Nephron progenitor cell (in vitro differentiated cells): ENCODE measurements at regions not wholly inside any gene's neighbourhood (a gene's known extent, or its start where the extent isn't known, plus 50 kb on each side); places are given as distances from the start of the nearest gene placed in this dataset.

ENCODE experiments used
- DNase-seq: peaks from one replicate; pipeline ENCODE4 v3.0.0; 2021
- H3K27ac Mint-ChIP-seq: 2 replicates; pipeline ENCODE4 v1.8.0; 2021; ENCODE audit warnings: mild to moderate bottlenecking, moderate library complexity, mixed read lengths
- H3K27me3 Mint-ChIP-seq: 2 replicates; pipeline ENCODE4 v1.8.0; 2021; ENCODE audit warnings: mild to moderate bottlenecking, low read depth, mixed read lengths; ENCODE audit not compliant: poor library complexity
- H3K36me3 Mint-ChIP-seq: 2 replicates; pipeline ENCODE4 v1.8.0; 2021; ENCODE audit warnings: low read depth, mixed read lengths
- H3K4me1 Mint-ChIP-seq: 2 replicates; pipeline ENCODE4 v1.8.0; 2021; ENCODE audit warnings: mixed read lengths
- H3K4me3 Mint-ChIP-seq: 2 replicates; pipeline ENCODE4 v1.8.0; 2021; ENCODE audit warnings: mild to moderate bottlenecking, moderate library complexity, mixed read lengths
- H3K9me3 Mint-ChIP-seq: 2 replicates; pipeline ENCODE4 v1.8.0; 2021; ENCODE audit warnings: mild to moderate bottlenecking, moderate library complexity, mixed read lengths
- CTCF ChIP-seq: fragments of 200-600 bp; sonication (generic); IDR thresholded peaks from 2 replicates; pipeline ENCODE4 v1.5.0; 2021; ENCODE audit warnings: antibody characterized with exemption

- TF ChIP-seq CTCF: no peak
- no peaks in the 10 kb centered on the region for H3K4me1 Mint-ChIP-seq
- no peak overlapping the region for H3K4me3 Mint-ChIP-seq
- H3K27ac Mint-ChIP-seq: no peak overlapping the region
- no peaks in the 10 kb centered on the region for H3K36me3 Mint-ChIP-seq
- DNase-seq: no peak
- H3K9me3 Mint-ChIP-seq: no peaks in the 10 kb centered on the region
- peaks cover 2% of the 10 kb centered on the region for H3K27me3 Mint-ChIP-seq
These were observed 312.1 kb upstream of the ROBO1 start for GRCh38 chr3:80079886-80080285.

GRCh38 chr3:80068459-80068858 is 300.7 kb upstream of the ROBO1 start:
- H3K4me3 Mint-ChIP-seq: no peak overlapping the region
- no peak for TF ChIP-seq CTCF
- H3K36me3 Mint-ChIP-seq: no peaks in the 10 kb centered on the region
- no peaks in the 10 kb centered on the region for H3K27me3 Mint-ChIP-seq
- no peaks in the 10 kb centered on the region for H3K4me1 Mint-ChIP-seq
- H3K9me3 Mint-ChIP-seq: no peaks in the 10 kb centered on the region
- no peak overlapping the region for H3K27ac Mint-ChIP-seq
- no peak for DNase-seq

- Mint-ChIP-seq H3K27me3 (no peaks in the 10 kb centered on the region), H3K27ac (no peak overlapping the region), H3K4me1 (no peaks in the 10 kb centered on the region), H3K36me3 (no peaks in the 10 kb centered on the region), H3K9me3 (no peaks in the 10 kb centered on the region), H3K4me3 (no peak overlapping the region)
- TF ChIP-seq CTCF: no peak
- no peak for DNase-seq
These were observed 295.7 kb upstream of the ROBO1 start for GRCh38 chr3:80063535-80063934.

GRCh38 chr3:80060664-80061063 is 292.9 kb upstream of the ROBO1 start:
- Mint-ChIP-seq H3K27ac (no peak overlapping the region), H3K27me3 (no peaks in the 10 kb centered on the region), H3K9me3 (no peaks in the 10 kb centered on the region), H3K36me3 (no peaks in the 10 kb centered on the region), H3K4me1 (no peaks in the 10 kb centered on the region), H3K4me3 (no peak overlapping the region)
- TF ChIP-seq CTCF: no peak
- no peak for DNase-seq

- H3K36me3 Mint-ChIP-seq: no peaks in the 10 kb centered on the region
- no peak for DNase-seq
- H3K4me3 Mint-ChIP-seq: no peak overlapping the region
- H3K9me3 Mint-ChIP-seq: no peaks in the 10 kb centered on the region
- no peak for TF ChIP-seq CTCF
- no peaks in the 10 kb centered on the region for H3K4me1 Mint-ChIP-seq
- H3K27ac Mint-ChIP-seq: no peak overlapping the region
- no peaks in the 10 kb centered on the region for H3K27me3 Mint-ChIP-seq
These were observed 287.5 kb upstream of the ROBO1 start for GRCh38 chr3:80055306-80055705.

GRCh38 chr3:80052271-80052670 is 284.5 kb upstream of the ROBO1 start:
- DNase-seq: no peak
- Mint-ChIP-seq H3K27ac (no peak overlapping the region), H3K9me3 (no peaks in the 10 kb centered on the region), H3K36me3 (no peaks in the 10 kb centered on the region), H3K4me3 (no peak overlapping the region), H3K4me1 (no peaks in the 10 kb centered on the region), H3K27me3 (no peaks in the 10 kb centered on the region)
- no peak for TF ChIP-seq CTCF
